ENCODE measurements at regions not wholly inside any gene's neighbourhood (a gene's known extent, or its start where the extent isn't known, plus 50 kb on each side); places are given as distances from the start of the nearest gene placed in this dataset.

DNA sequence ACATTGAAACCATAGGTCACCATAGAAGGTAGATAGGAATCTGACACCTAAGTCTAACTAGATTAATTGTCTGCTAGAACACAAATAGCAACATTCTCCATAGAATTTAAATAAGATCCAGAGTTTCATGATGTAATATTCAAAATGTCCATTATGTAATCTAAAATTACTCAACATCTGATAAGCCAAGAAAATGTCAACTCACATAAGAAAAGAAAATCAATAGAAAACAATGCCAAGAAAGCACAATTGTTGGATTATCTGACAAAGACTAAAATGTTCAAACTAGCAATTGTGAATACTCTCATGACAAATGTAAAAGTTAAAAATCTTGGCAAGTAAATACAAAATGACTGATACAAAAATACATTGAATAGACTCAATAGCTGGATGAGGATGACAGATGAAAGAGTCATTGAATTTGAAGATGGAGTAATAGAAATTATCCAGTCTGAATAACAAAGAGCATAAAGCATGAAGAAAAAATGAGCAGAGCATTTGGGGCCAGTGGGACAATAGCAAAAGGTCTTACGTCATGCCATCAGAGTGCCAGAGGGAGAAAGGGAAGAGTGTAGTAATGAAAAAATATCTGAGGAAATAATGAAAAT lies 358.6 kb downstream of the METTL4 start:
- no peaks in the 10 kb centered on the region for H3K4me1 ChIP-seq
- TF ChIP-seq POLR2AphosphoS5 (IDR thresholded peaks at IDR 0.05; ENCODE audit: insufficient read depth in 1 of 2, low read depth in 1 of 2): no peak
- TF ChIP-seq POLR2A (IDR thresholded peaks at IDR 0.05): no peak
- TF ChIP-seq, protein P1, sequence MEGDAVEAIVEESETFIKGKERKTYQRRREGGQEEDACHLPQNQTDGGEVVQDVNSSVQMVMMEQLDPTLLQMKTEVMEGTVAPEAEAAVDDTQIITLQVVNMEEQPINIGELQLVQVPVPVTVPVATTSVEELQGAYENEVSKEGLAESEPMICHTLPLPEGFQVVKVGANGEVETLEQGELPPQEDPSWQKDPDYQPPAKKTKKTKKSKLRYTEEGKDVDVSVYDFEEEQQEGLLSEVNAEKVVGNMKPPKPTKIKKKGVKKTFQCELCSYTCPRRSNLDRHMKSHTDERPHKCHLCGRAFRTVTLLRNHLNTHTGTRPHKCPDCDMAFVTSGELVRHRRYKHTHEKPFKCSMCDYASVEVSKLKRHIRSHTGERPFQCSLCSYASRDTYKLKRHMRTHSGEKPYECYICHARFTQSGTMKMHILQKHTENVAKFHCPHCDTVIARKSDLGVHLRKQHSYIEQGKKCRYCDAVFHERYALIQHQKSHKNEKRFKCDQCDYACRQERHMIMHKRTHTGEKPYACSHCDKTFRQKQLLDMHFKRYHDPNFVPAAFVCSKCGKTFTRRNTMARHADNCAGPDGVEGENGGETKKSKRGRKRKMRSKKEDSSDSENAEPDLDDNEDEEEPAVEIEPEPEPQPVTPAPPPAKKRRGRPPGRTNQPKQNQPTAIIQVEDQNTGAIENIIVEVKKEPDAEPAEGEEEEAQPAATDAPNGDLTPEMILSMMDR (IDR thresholded peaks at IDR 0.05): no peak
- no peaks in the 10 kb centered on the region for H3K27me3 ChIP-seq
- H3K4me3 ChIP-seq: no peak overlapping the region
- H3K27ac ChIP-seq: no peak overlapping the region
- no peaks in the 10 kb centered on the region for H3K36me3 ChIP-seq
- DNase-seq (ENCODE audit: extremely low spot score in 2 of 2): no peak
- H3K9me3 ChIP-seq: no peaks in the 10 kb centered on the region
- intact Hi-C loops (cut with DNase I): no loop called here

DNA sequence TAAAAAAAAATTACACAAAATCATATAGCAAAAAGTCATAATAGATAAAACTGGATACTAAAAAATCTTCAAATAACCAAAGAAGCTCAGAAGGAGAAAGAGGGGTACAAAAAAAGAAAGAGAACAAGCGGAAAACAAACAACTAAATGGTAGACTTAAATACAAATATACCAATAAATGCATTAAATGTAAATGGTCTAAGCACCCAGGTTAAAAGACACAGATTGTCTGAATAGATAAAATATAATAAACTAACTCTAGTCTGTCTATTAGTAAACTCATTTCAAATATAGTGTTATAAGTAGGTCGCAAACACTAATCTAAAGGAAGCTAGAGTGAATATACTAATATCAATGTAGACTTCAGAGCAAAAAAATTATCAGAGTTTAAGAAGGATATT lies 357.4 kb downstream of the METTL4 start:
- Histone ChIP-seq H3K36me3 (no peaks in the 10 kb centered on the region), H3K4me1 (no peaks in the 10 kb centered on the region), H3K27ac (no peak overlapping the region), H3K27me3 (no peaks in the 10 kb centered on the region), H3K4me3 (no peak overlapping the region), H3K9me3 (no peaks in the 10 kb centered on the region)
- no peak for DNase-seq (ENCODE audit: extremely low spot score in 2 of 2)
- intact Hi-C loops (cut with DNase I): no loop called here
- TF ChIP-seq POLR2AphosphoS5 (IDR thresholded peaks at IDR 0.05; ENCODE audit: insufficient read depth in 1 of 2, low read depth in 1 of 2) (no peak), POLR2A (IDR thresholded peaks at IDR 0.05) (no peak)
- TF ChIP-seq, protein P1 (IDR thresholded peaks at IDR 0.05): no peak

GRCh38 chr18:2217356-2217755 lies 353.9 kb downstream of the METTL4 start:
- Histone ChIP-seq H3K4me1 (no peaks in the 10 kb centered on the region), H3K9me3 (no peaks in the 10 kb centered on the region), H3K27me3 (no peaks in the 10 kb centered on the region), H3K36me3 (no peaks in the 10 kb centered on the region), H3K4me3 (no peak overlapping the region), H3K27ac (no peak overlapping the region)
- TF ChIP-seq POLR2A (IDR thresholded peaks at IDR 0.05): no peak
- TF ChIP-seq POLR2AphosphoS5 (IDR thresholded peaks at IDR 0.05; ENCODE audit: insufficient read depth in 1 of 2, low read depth in 1 of 2): no peak
- TF ChIP-seq, protein P1 (IDR thresholded peaks at IDR 0.05): no peak
- intact Hi-C loops (cut with DNase I): no loop called here
- DNase-seq (ENCODE audit: extremely low spot score in 2 of 2): no peak

GRCh38 chr18:2218101-2218500 lies 353.2 kb downstream of the METTL4 start:
- DNase-seq (ENCODE audit: extremely low spot score in 2 of 2): no peak
- Histone ChIP-seq H3K36me3 (no peaks in the 10 kb centered on the region), H3K27ac (no peak overlapping the region), H3K4me1 (no peaks in the 10 kb centered on the region), H3K27me3 (no peaks in the 10 kb centered on the region), H3K9me3 (no peaks in the 10 kb centered on the region), H3K4me3 (no peak overlapping the region)
- intact Hi-C loops (cut with DNase I): no loop called here
- TF ChIP-seq, protein P1 (IDR thresholded peaks at IDR 0.05): no peak
- TF ChIP-seq POLR2A (IDR thresholded peaks at IDR 0.05) (no peak), POLR2AphosphoS5 (IDR thresholded peaks at IDR 0.05; ENCODE audit: insufficient read depth in 1 of 2, low read depth in 1 of 2) (no peak)

- no peaks in the 10 kb centered on the region for H3K4me1 ChIP-seq
Measured at GRCh38 chr18:2219706-2220105, 351.6 kb downstream of the METTL4 start.

More at GRCh38 chr18:2219706-2220105, 351.6 kb downstream of the METTL4 start:
- H3K4me3 ChIP-seq: no peak overlapping the region
- TF ChIP-seq POLR2A (IDR thresholded peaks at IDR 0.05) (no peak), POLR2AphosphoS5 (IDR thresholded peaks at IDR 0.05; ENCODE audit: insufficient read depth in 1 of 2, low read depth in 1 of 2) (no peak)
- TF ChIP-seq, protein P1 (IDR thresholded peaks at IDR 0.05): no peak
- H3K27ac ChIP-seq: no peak overlapping the region
- DNase-seq (ENCODE audit: extremely low spot score in 2 of 2): no peak
- H3K9me3 ChIP-seq: no peaks in the 10 kb centered on the region
- no peaks in the 10 kb centered on the region for H3K36me3 ChIP-seq
- H3K27me3 ChIP-seq: no peaks in the 10 kb centered on the region
- intact Hi-C loops (cut with DNase I): no loop called here
